ENCODE measurements at regions not wholly inside any gene's neighbourhood (a gene's known extent, or its start where the extent isn't known, plus 50 kb on each side); places are given as distances from the start of the nearest gene placed in this dataset.

- Mint-ChIP-seq H3K27me3 (ENCODE audit: low read depth) (no peaks in the 10 kb centered on the region), H3K4me1 (no peaks in the 10 kb centered on the region), H3K4me3 (no peak overlapping the region), H3K36me3 (no peaks in the 10 kb centered on the region), H3K27ac (no peak overlapping the region), H3K9me3 (no peaks in the 10 kb centered on the region; the same call in 1 of the 2 replicates)
- DNase-seq (ENCODE audit: low spot score) = no peak
- no peak for TF ChIP-seq NFYB (CRISPR knock-in tag; conservative IDR thresholded peaks at IDR 0.05; ENCODE audit: low read depth)
- POLR2A ChIA-PET = no interaction called here
- CTCF ChIA-PET = no interaction called here
- no peak for ATAC-seq
Measured at GRCh38 chr1:192418552-192419285, 101.9 kb downstream of the RGS21 start.

GRCh38 chr1:192430644-192431043 lies 113.9 kb downstream of the RGS21 start:
- CTCF ChIA-PET = no interaction called here
- TF ChIP-seq NFE2L1 (CRISPR knock-in tag; IDR thresholded peaks at IDR 0.05) = no peak
- no peak for TF ChIP-seq SOX15 (CRISPR knock-in tag; IDR thresholded peaks at IDR 0.05)
- TF ChIP-seq ELF4 (CRISPR knock-in tag; IDR thresholded peaks at IDR 0.05; ENCODE audit: low read depth) = no peak
- TF ChIP-seq ATF2 (CRISPR knock-in tag; IDR thresholded peaks at IDR 0.05; ENCODE audit: borderline replicate concordance, low read depth) = no peak
- TF ChIP-seq MLX (CRISPR knock-in tag; IDR thresholded peaks at IDR 0.05) = no peak
- TF ChIP-seq ZNF671 (CRISPR knock-in tag; IDR thresholded peaks at IDR 0.05) = no peak
- TF ChIP-seq IRF1 (CRISPR knock-in tag; IDR thresholded peaks at IDR 0.05) = no peak
- no peak for TF ChIP-seq ZNF317 (CRISPR knock-in tag; IDR thresholded peaks at IDR 0.05; ENCODE audit: borderline replicate concordance, low read depth)
- TF ChIP-seq FOXK1 (CRISPR knock-in tag; IDR thresholded peaks at IDR 0.05) = no peak
- TF ChIP-seq GTF2I (CRISPR knock-in tag; conservative IDR thresholded peaks at IDR 0.05) = no peak
- no peak for TF ChIP-seq CDX4 (CRISPR knock-in tag; IDR thresholded peaks at IDR 0.05; ENCODE audit: borderline replicate concordance)
- H3K4me1 Mint-ChIP-seq = no peaks in the 10 kb centered on the region
- peaks cover 25% of the 10 kb centered on the region for H3K36me3 Mint-ChIP-seq
- H3K9me3 Mint-ChIP-seq = peaks cover 58% of the 10 kb centered on the region
- H3K27me3 Mint-ChIP-seq (ENCODE audit: low read depth) = no peaks in the 10 kb centered on the region
- ATAC-seq (no peak), DNase-seq (ENCODE audit: low spot score) (no peak)
- no peak overlapping the region for H3K27ac Mint-ChIP-seq
- H3K4me3 Mint-ChIP-seq = no peak overlapping the region
- POLR2A ChIA-PET = no interaction called here

- no peak for DNase-seq (ENCODE audit: low spot score)
- Mint-ChIP-seq H3K4me1 (0 out of 2 replicates have a peak, but pooled peaks cover 5% of the 10 kb centered on the region), H3K4me3 (no peak overlapping the region), H3K27me3 (ENCODE audit: low read depth) (no peaks in the 10 kb centered on the region), H3K27ac (no peak overlapping the region), H3K9me3 (peaks cover 36% of the 10 kb centered on the region), H3K36me3 (peaks cover 10% of the 10 kb centered on the region)
- CTCF ChIA-PET = no interaction called here
- POLR2A ChIA-PET = no interaction called here
- ATAC-seq = no peak
- no peak for TF ChIP-seq USF2 (CRISPR knock-in tag; IDR thresholded peaks at IDR 0.05)
- TF ChIP-seq MLX (CRISPR knock-in tag; IDR thresholded peaks at IDR 0.05) = no peak
- TF ChIP-seq OVOL2 (CRISPR knock-in tag; IDR thresholded peaks at IDR 0.05; ENCODE audit: borderline replicate concordance) = no peak
- no peak for TF ChIP-seq SOX15 (CRISPR knock-in tag; IDR thresholded peaks at IDR 0.05)
- no peak for TF ChIP-seq ZNF425 (CRISPR knock-in tag; conservative IDR thresholded peaks at IDR 0.05)
- TF ChIP-seq CBFB (CRISPR knock-in tag; IDR thresholded peaks at IDR 0.05; ENCODE audit: low read depth) = no peak
- TF ChIP-seq ZNF532 (CRISPR knock-in tag; IDR thresholded peaks at IDR 0.05; ENCODE audit: borderline replicate concordance) = no peak
- no peak for TF ChIP-seq NFYB (CRISPR knock-in tag; conservative IDR thresholded peaks at IDR 0.05; ENCODE audit: low read depth)
- TF ChIP-seq RELA (CRISPR knock-in tag; IDR thresholded peaks at IDR 0.05; ENCODE audit: borderline replicate concordance) = no peak
Measured at GRCh38 chr1:192435704-192436103, 118.9 kb downstream of the RGS21 start.

Measured in WTC11 (cell line).